ENCODE measurements at regions not wholly inside any gene's neighbourhood (a gene's known extent, or its start where the extent isn't known, plus 50 kb on each side); places are given as distances from the start of the nearest gene placed in this dataset.

DNA sequence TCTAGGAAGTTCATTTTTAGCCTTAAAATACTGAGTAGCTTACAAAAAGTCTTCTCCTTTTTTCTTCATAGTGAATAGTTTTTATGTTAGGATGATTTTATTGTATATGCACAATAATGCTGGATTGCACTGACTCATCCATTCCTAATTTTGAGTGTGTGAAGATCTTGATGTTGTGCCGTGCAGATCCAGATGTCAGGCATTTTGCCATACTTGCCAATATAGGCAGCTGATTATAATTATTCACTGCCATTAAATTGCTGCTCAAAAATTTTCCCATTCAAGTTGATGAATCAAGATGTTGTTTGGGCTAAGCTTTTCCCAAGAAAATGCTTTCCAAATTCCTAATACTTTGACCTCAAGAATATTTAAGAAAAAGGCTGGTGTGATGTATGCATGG, 218.3 kb downstream of the AHR start:
- ChIA-PET POLR2A (no interaction called here), CTCF (no interaction called here)
- intact Hi-C loops (cut with micrococcal nuclease), result no loop called here
- no TSS peak for BruUV-seq (replicated peaks)
- Mint-ChIP-seq H3K9me3 (ENCODE audit: unreplicated experiment) (no peaks in the 10 kb centered on the region), H3K27ac (ENCODE audit: low read depth, unreplicated experiment) (no peak overlapping the region), H3K4me3 (ENCODE audit: unreplicated experiment) (no peak overlapping the region), H3K27me3 (ENCODE audit: insufficient read depth, unreplicated experiment) (no peaks in the 10 kb centered on the region), H3K4me1 (ENCODE audit: insufficient read depth, unreplicated experiment) (peaks cover 22% of the 10 kb centered on the region), H3K36me3 (ENCODE audit: insufficient read depth, unreplicated experiment) (no peaks in the 10 kb centered on the region)
- TF ChIP-seq CTCF (IDR thresholded peaks at IDR 0.05; ENCODE audit: unreplicated experiment), result no peak
- DNase-seq (ENCODE audit: unreplicated experiment), result no peak

- POLR2A ChIA-PET, result interaction anchor here (1.2 to 4.8 kb wide), 3 partner anchors 31 to 82 kb away, joined by 3 to 23 read pairs (median 5); no protein-coding TSS in a partner anchor
- Mint-ChIP-seq H3K9me3 (ENCODE audit: unreplicated experiment) (no peaks in the 10 kb centered on the region), H3K36me3 (ENCODE audit: insufficient read depth, unreplicated experiment) (no peaks in the 10 kb centered on the region), H3K27ac (ENCODE audit: low read depth, unreplicated experiment) (peak overlapping the region; percentile 92), H3K27me3 (ENCODE audit: insufficient read depth, unreplicated experiment) (no peaks in the 10 kb centered on the region), H3K4me3 (ENCODE audit: unreplicated experiment) (no peak overlapping the region), H3K4me1 (ENCODE audit: insufficient read depth, unreplicated experiment) (peaks cover 43% of the 10 kb centered on the region)
- no peak for DNase-seq (ENCODE audit: unreplicated experiment)
- CTCF ChIA-PET, result interaction anchor here (1.0 kb wide), 1 partner anchor 9 kb away, joined by 3 read pairs; no protein-coding TSS in a partner anchor
- intact Hi-C loops (cut with micrococcal nuclease), result loop anchor here (5.0 kb wide), 1 partner anchor 126 kb away; no protein-coding TSS in a partner anchor
- no TSS peak for BruUV-seq (replicated peaks)
- TF ChIP-seq CTCF (IDR thresholded peaks at IDR 0.05; ENCODE audit: unreplicated experiment), result no peak
These were observed 222.5 kb downstream of the AHR start for GRCh38 chr7:17520941-17521340.

GRCh38 chr7:17521437-17521836, 223.0 kb downstream of the AHR start:
- DNase-seq (ENCODE audit: unreplicated experiment), result peak; percentile 80
- H3K36me3 Mint-ChIP-seq (ENCODE audit: insufficient read depth, unreplicated experiment), result no peaks in the 10 kb centered on the region
- H3K27ac Mint-ChIP-seq (ENCODE audit: low read depth, unreplicated experiment), result peak overlapping the region; percentile 92
- no peak for TF ChIP-seq CTCF (IDR thresholded peaks at IDR 0.05; ENCODE audit: unreplicated experiment)
- H3K27me3 Mint-ChIP-seq (ENCODE audit: insufficient read depth, unreplicated experiment), result no peaks in the 10 kb centered on the region
- H3K9me3 Mint-ChIP-seq (ENCODE audit: unreplicated experiment), result no peaks in the 10 kb centered on the region
- intact Hi-C loops (cut with micrococcal nuclease), result loop anchor here (5.0 kb wide), 1 partner anchor 126 kb away; no protein-coding TSS in a partner anchor
- CTCF ChIA-PET, result interaction anchor here (1.0 kb wide), 1 partner anchor 9 kb away, joined by 3 read pairs; no protein-coding TSS in a partner anchor
- H3K4me1 Mint-ChIP-seq (ENCODE audit: insufficient read depth, unreplicated experiment), result peaks cover 47% of the 10 kb centered on the region
- BruUV-seq (replicated peaks), result no TSS peak
- no peak overlapping the region for H3K4me3 Mint-ChIP-seq (ENCODE audit: unreplicated experiment)
- POLR2A ChIA-PET, result interaction anchor here (0.6 to 4.8 kb wide), 7 partner anchors 10 to 149 kb away, joined by 3 to 23 read pairs (median 4); no protein-coding TSS in a partner anchor

- no peak for TF ChIP-seq CTCF (IDR thresholded peaks at IDR 0.05; ENCODE audit: unreplicated experiment)
- Mint-ChIP-seq H3K36me3 (ENCODE audit: insufficient read depth, unreplicated experiment) (no peaks in the 10 kb centered on the region), H3K4me1 (ENCODE audit: insufficient read depth, unreplicated experiment) (peaks cover 50% of the 10 kb centered on the region), H3K27me3 (ENCODE audit: insufficient read depth, unreplicated experiment) (no peaks in the 10 kb centered on the region), H3K27ac (ENCODE audit: low read depth, unreplicated experiment) (peak overlapping the region; percentile 83), H3K4me3 (ENCODE audit: unreplicated experiment) (peak overlapping the region; percentile 19), H3K9me3 (ENCODE audit: unreplicated experiment) (peaks cover 4% of the 10 kb centered on the region)
- POLR2A ChIA-PET, result interaction anchor here (0.7 to 4.8 kb wide), 16 partner anchors 9 to 427 kb away, joined by 3 to 23 read pairs (median 4); no protein-coding TSS in a partner anchor
- intact Hi-C loops (cut with micrococcal nuclease), result loop anchor here (1.0 to 5.0 kb wide), 4 partner anchors 9 to 151 kb away; no protein-coding TSS in a partner anchor
- BruUV-seq (replicated peaks), result TSS peak; percentile 96
- CTCF ChIA-PET, result interaction anchor here (0.6 to 1.3 kb wide), 7 partner anchors 34 to 220 kb away, joined by 3 to 5 read pairs (median 3); no protein-coding TSS in a partner anchor
- peak; percentile 96 for DNase-seq (ENCODE audit: unreplicated experiment)
These were observed 225.6 kb downstream of the AHR start for GRCh38 chr7:17523813-17524739.
